Adipocyte (in vitro differentiated cells): ENCODE measurements at regions not wholly inside any gene's neighbourhood (a gene's known extent, or its start where the extent isn't known, plus 50 kb on each side); places are given as distances from the start of the nearest gene placed in this dataset.
A peak's percentile ranks its signal among the peaks of the same experiment; 100 is the strongest.
"Not testable (repeated sequence)": the region's sequence is repeated elsewhere in the genome, so short reads cannot be mapped to it uniquely, and the experiment has no call there.

ENCODE experiments used
- DNase-seq: peaks from one replicate; pipeline ENCODE4 v3.0.0-alpha.2; 2015; ENCODE audit warnings: low read depth
- H3K27me3 ChIP-seq: replicated peaks from 2 replicates; pipeline ENCODE4 v1.7.0; 2013; ENCODE audit warnings: mild to moderate bottlenecking, low read length, moderate library complexity; ENCODE audit not compliant: control insufficient read depth, insufficient read depth
- H3K36me3 ChIP-seq: 2 replicates; pipeline ENCODE4 v1.7.0; 2013; ENCODE audit warnings: low read length, mild to moderate bottlenecking, moderate library complexity; ENCODE audit not compliant: control insufficient read depth, insufficient read depth, severe bottlenecking
- H3K4me1 ChIP-seq: 2 replicates; pipeline ENCODE4 v1.7.0; 2013; ENCODE audit warnings: mild to moderate bottlenecking, low read length, moderate library complexity; ENCODE audit not compliant: control insufficient read depth, insufficient read depth
- H3K4me3 ChIP-seq: 2 replicates; pipeline ENCODE4 v1.7.0; 2013; ENCODE audit warnings: mild to moderate bottlenecking, low read length, moderate library complexity
- H3K9ac ChIP-seq: 2 replicates; pipeline ENCODE4 v1.7.0; 2013; ENCODE audit warnings: mild to moderate bottlenecking, low read length, moderate library complexity
- H3K9me3 ChIP-seq: 2 replicates; pipeline ENCODE4 v1.7.0; 2013; ENCODE audit warnings: mild to moderate bottlenecking, low read length, moderate library complexity; ENCODE audit not compliant: control insufficient read depth

GRCh38 chr7:67301667-67302066 lies 305.0 kb downstream of the TYW1 start:
- Histone ChIP-seq H3K4me3 (peak overlapping the region; percentile 85), H3K4me1 (peaks cover 5% of the 10 kb centered on the region)

GRCh38 chr7:67302113-67303039 lies 305.7 kb downstream of the TYW1 start:
- Histone ChIP-seq H3K27me3 (no peaks in the 10 kb centered on the region), H3K4me1 (peaks cover 5% of the 10 kb centered on the region), H3K36me3 (peaks cover 17% of the 10 kb centered on the region), H3K9ac (peak overlapping the region; percentile 95), H3K4me3 (peak overlapping the region; percentile 85), H3K9me3 (no peaks in the 10 kb centered on the region)
- peak; percentile 100 for DNase-seq

More at GRCh38 chr7:67301667-67302066, 305.0 kb downstream of the TYW1 start:
- peak; percentile 9 for DNase-seq
- Histone ChIP-seq H3K9me3 (no peaks in the 10 kb centered on the region), H3K27me3 (no peaks in the 10 kb centered on the region), H3K9ac (peak overlapping the region; percentile 95), H3K36me3 (peaks cover 13% of the 10 kb centered on the region)

DNA sequence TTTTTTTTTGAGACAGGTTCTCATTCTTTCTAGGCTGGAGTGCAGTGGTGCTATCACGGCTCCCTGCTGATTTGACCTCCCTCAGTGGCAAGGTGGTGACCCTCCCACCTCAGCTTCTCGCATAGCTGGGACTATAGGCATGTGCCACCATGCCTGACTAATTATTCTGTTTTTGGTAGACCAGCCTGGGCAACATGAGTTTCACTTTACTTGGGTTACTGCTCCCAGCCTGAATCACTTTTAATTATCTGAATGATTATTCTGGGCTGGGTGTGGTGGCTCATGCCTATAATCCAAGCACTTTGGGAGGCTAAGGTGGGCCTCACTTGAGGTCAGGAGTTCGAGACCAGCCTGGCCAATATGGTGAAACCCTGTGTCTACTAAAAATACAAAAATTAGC lies 308.2 kb downstream of the TYW1 start:
- H3K36me3 ChIP-seq, result peaks cover 41% of the 10 kb centered on the region
- H3K27me3 ChIP-seq, H3K9ac ChIP-seq, H3K9me3 ChIP-seq, H3K4me1 ChIP-seq, H3K4me3 ChIP-seq, DNase-seq: not testable (repeated sequence)

DNA sequence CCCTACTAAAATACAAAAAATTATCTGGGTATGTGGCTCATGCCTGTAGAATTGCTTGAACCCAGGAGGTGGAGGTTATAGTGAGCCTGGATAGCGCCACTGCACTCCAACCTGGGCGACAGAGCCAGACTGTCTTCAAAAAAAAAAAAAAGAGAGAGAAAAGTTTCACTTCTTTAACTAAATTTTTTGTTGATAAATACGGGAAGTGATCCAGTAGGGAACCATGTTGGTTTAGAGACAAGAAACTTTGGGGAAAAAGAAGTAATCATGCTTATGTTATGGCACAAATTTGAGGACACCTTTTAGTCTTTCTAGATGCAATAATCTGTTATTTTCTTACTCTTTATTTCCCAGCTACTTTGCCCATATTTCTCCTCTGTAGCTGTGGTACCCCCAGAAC lies 309.7 kb downstream of the TYW1 start:
- peaks cover 56% of the 10 kb centered on the region for H3K36me3 ChIP-seq
- no peak overlapping the region for H3K4me3 ChIP-seq
- no peak overlapping the region for H3K9ac ChIP-seq
- H3K9me3 ChIP-seq, result no peaks in the 10 kb centered on the region
- H3K4me1 ChIP-seq, result peaks cover 18% of the 10 kb centered on the region
- no peak for DNase-seq
- no peaks in the 10 kb centered on the region for H3K27me3 ChIP-seq

DNA sequence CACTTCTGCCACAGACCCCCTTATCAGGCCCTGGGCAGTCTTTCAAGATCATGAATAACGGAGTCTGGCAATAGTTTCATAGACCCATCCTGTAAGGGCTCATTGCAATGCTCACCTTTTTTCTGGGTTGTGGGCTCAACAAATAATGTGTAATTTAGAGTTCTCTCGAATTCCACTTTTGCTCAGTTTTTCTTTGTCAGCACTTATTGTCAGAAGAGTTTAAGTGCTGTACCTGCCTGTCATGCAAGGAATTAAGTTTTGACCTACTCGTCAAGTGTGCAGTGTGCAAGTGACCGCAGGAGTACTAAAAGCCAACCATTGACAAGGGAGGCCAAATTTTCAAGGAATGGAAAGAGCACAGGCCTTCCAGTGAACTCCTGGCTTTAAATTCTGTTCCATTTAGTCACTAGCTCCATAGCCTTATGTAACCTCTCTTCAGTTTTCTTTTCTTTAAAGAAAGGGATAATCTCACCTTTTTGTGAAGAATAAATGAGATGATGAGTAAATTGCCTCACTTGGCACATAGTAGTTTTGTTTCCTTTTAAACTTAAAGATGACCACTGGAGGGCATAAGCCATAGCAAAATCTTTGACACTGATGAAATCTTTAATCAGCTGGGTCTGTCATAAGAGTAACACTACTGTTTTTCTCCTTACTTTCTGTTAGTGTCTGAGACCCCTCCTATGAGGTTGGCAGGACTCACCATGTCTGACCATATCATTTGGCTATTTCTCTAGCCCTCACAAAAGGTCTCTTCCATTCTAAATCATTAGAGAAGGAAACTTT lies 313.3 kb downstream of the TYW1 start:
- Histone ChIP-seq H3K9me3 (no peaks in the 10 kb centered on the region), H3K36me3 (peaks cover 80% of the 10 kb centered on the region), H3K27me3 (no peaks in the 10 kb centered on the region), H3K4me3 (no peak overlapping the region), H3K4me1 (peaks cover 26% of the 10 kb centered on the region), H3K9ac (no peak overlapping the region)
- DNase-seq, result peak; percentile 10

DNA sequence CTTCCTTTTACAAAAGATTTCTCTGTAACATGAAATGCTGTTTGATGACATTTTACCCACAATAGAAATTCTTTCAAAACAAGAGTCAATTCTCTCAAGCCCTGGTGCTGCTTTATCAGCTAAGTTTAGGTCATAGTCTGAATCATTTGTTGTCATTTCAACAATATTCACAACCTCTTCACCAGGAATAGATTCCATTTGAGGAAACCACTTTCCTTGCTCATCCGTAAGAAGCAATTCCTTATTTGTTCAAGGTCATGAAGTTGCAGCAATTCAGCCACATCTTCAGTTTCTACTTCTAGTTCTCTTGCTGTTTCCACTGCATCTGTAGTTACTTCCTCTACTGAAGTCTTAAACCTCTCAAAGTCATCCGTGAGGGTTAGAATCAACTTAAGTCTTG lies 315.3 kb downstream of the TYW1 start:
- Histone ChIP-seq H3K4me3 (peak overlapping the region; percentile 27), H3K36me3 (peaks cover 82% of the 10 kb centered on the region), H3K9ac (no peak overlapping the region), H3K4me1 (peaks cover 26% of the 10 kb centered on the region), H3K9me3 (no peaks in the 10 kb centered on the region), H3K27me3 (no peaks in the 10 kb centered on the region)
- peak; percentile 37 for DNase-seq

DNA sequence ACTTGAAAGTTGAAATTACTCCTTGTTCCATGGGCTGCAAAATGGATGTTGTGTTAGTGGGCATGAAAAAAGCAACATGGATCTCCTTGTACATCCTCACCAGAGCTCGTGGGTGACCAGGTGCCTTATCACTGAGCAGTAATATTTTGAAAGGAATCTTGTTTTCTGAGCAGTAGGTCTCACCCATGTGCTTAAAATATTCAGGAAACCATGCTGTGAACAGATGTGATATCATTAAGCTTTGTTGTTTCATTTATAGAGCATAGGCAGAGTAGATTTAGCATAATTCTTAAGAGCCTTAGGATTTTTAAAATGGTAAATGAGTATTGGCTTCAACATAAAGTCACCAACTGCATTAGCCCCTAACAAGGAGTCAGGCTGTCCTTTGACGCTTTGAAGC lies 316.6 kb downstream of the TYW1 start:
- no peak for DNase-seq
- no peaks in the 10 kb centered on the region for H3K27me3 ChIP-seq
- peaks cover 26% of the 10 kb centered on the region for H3K4me1 ChIP-seq
- H3K4me3 ChIP-seq, result no peak overlapping the region
- H3K9me3 ChIP-seq, result no peaks in the 10 kb centered on the region
- H3K9ac ChIP-seq, result no peak overlapping the region
- peaks cover 81% of the 10 kb centered on the region for H3K36me3 ChIP-seq

DNA sequence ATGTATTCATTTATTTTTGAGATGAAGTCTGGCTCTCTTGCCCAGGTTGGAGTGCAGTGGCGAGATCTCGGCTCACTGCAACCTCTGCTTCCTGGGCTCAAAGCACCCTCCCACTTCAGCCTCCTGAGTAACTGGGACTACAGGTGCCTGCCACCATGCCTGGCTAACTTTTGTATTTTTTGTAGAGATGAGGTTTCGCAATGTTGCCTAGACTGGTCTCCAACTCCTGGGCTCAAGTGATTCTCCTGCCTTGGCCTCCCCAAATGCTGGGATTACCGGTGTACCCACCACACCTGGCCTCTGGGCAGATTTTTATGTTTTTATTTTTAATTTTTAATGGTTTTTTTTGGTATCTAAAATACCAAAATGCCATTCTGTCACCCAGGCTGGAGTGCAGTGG lies 320.3 kb downstream of the TYW1 start:
- H3K4me1 ChIP-seq, H3K4me3 ChIP-seq, H3K27me3 ChIP-seq, DNase-seq, H3K9me3 ChIP-seq, H3K9ac ChIP-seq: not testable (repeated sequence)
- H3K36me3 ChIP-seq, result peaks cover 60% of the 10 kb centered on the region

GRCh38 chr7:67328257-67328656 lies 331.6 kb downstream of the TYW1 start:
- H3K4me3 ChIP-seq, H3K9me3 ChIP-seq, H3K4me1 ChIP-seq, H3K36me3 ChIP-seq, H3K27me3 ChIP-seq, H3K9ac ChIP-seq, DNase-seq: not testable (repeated sequence)

- H3K9ac ChIP-seq, H3K27me3 ChIP-seq, H3K36me3 ChIP-seq, H3K4me3 ChIP-seq, DNase-seq, H3K4me1 ChIP-seq, H3K9me3 ChIP-seq: not testable (repeated sequence)
These were observed 338.5 kb downstream of the TYW1 start for GRCh38 chr7:67335165-67335564.

- H3K4me1 ChIP-seq, H3K9me3 ChIP-seq, H3K36me3 ChIP-seq, DNase-seq, H3K9ac ChIP-seq, H3K4me3 ChIP-seq, H3K27me3 ChIP-seq: not testable (repeated sequence)
These were observed 339.0 kb downstream of the TYW1 start for GRCh38 chr7:67335663-67336062.
